ENCODE measurements at regions not wholly inside any gene's neighbourhood (a gene's known extent, or its start where the extent isn't known, plus 50 kb on each side); places are given as distances from the start of the nearest gene placed in this dataset.

- DNase-seq = no peak
- Histone ChIP-seq H3K4me3 (no peak overlapping the region), H3K4me1 (no peaks in the 10 kb centered on the region), H3K9me3 (no peaks in the 10 kb centered on the region), H3K27ac (no peak overlapping the region), H3K36me3 (no peaks in the 10 kb centered on the region), H3K27me3 (no peaks in the 10 kb centered on the region)
- no peak for TF ChIP-seq POLR2A (IDR thresholded peaks at IDR 0.05)
- no peak for TF ChIP-seq CTCF (IDR thresholded peaks at IDR 0.05)
Observed at GRCh38 chr10:64598600-64598999, 1077.4 kb downstream of the REEP3 start.

- Histone ChIP-seq H3K9me3 (no peaks in the 10 kb centered on the region), H3K27me3 (no peaks in the 10 kb centered on the region), H3K36me3 (no peaks in the 10 kb centered on the region), H3K4me1 (no peaks in the 10 kb centered on the region), H3K27ac (no peak overlapping the region), H3K4me3 (no peak overlapping the region)
- TF ChIP-seq POLR2A (IDR thresholded peaks at IDR 0.05) (no peak), CTCF (IDR thresholded peaks at IDR 0.05) (no peak)
- no peak for DNase-seq
Observed at GRCh38 chr10:64601298-64601697, 1080.1 kb downstream of the REEP3 start.

GRCh38 chr10:64617085-64617484, 1095.9 kb downstream of the REEP3 start:
- Histone ChIP-seq H3K27me3 (no peaks in the 10 kb centered on the region), H3K4me1 (no peaks in the 10 kb centered on the region), H3K4me3 (no peak overlapping the region), H3K9me3 (no peaks in the 10 kb centered on the region), H3K27ac (no peak overlapping the region), H3K36me3 (no peaks in the 10 kb centered on the region)
- TF ChIP-seq POLR2A (IDR thresholded peaks at IDR 0.05) = no peak
- TF ChIP-seq CTCF (IDR thresholded peaks at IDR 0.05) = no peak
- no peak for DNase-seq

- no peak for DNase-seq
- H3K27me3 ChIP-seq = no peaks in the 10 kb centered on the region
- no peaks in the 10 kb centered on the region for H3K36me3 ChIP-seq
- no peak overlapping the region for H3K4me3 ChIP-seq
- H3K9me3 ChIP-seq = no peaks in the 10 kb centered on the region
- no peak overlapping the region for H3K27ac ChIP-seq
- H3K4me1 ChIP-seq = no peaks in the 10 kb centered on the region
- TF ChIP-seq CTCF (IDR thresholded peaks at IDR 0.05) = no peak
- no peak for TF ChIP-seq POLR2A (IDR thresholded peaks at IDR 0.05)
Observed at GRCh38 chr10:64619102-64619501, 1097.9 kb downstream of the REEP3 start.

- TF ChIP-seq CTCF (IDR thresholded peaks at IDR 0.05) (no peak), POLR2A (IDR thresholded peaks at IDR 0.05) (no peak)
- DNase-seq = no peak
- no peaks in the 10 kb centered on the region for H3K4me1 ChIP-seq
- no peak overlapping the region for H3K27ac ChIP-seq
- no peaks in the 10 kb centered on the region for H3K27me3 ChIP-seq
- H3K9me3 ChIP-seq = no peaks in the 10 kb centered on the region
- no peak overlapping the region for H3K4me3 ChIP-seq
- no peaks in the 10 kb centered on the region for H3K36me3 ChIP-seq
Observed at GRCh38 chr10:64626924-64627323, 1105.7 kb downstream of the REEP3 start.

GRCh38 chr10:64630534-64630933, 1109.3 kb downstream of the REEP3 start:
- no peak for DNase-seq
- H3K4me3 ChIP-seq = no peak overlapping the region
- H3K4me1 ChIP-seq = no peaks in the 10 kb centered on the region
- no peak overlapping the region for H3K27ac ChIP-seq
- no peaks in the 10 kb centered on the region for H3K36me3 ChIP-seq
- TF ChIP-seq POLR2A (IDR thresholded peaks at IDR 0.05) (no peak), CTCF (IDR thresholded peaks at IDR 0.05) (no peak)
- no peaks in the 10 kb centered on the region for H3K9me3 ChIP-seq
- no peaks in the 10 kb centered on the region for H3K27me3 ChIP-seq

Data from Peyer's patch (tissue), 4 donors.